ENCODE measurements at regions not wholly inside any gene's neighbourhood (a gene's known extent, or its start where the extent isn't known, plus 50 kb on each side); places are given as distances from the start of the nearest gene placed in this dataset.

- TF ChIP-seq FOXP2 (optimal IDR thresholded peaks at IDR 0.05; ENCODE audit: borderline replicate concordance, extremely low read depth, extremely low read length, insufficient read depth) (no peak), POLR2AphosphoS5 (IDR thresholded peaks at IDR 0.05; ENCODE audit: low read depth, low read length) (no peak), SIN3A (IDR thresholded peaks at IDR 0.05; ENCODE audit: borderline replicate concordance, insufficient read depth, low read length) (no peak), REST (IDR thresholded peaks at IDR 0.05; ENCODE audit: insufficient read depth in 1 of 2, low read depth in 2 of 2, low read length in 2 of 2) (no peak), TAF1 (IDR thresholded peaks at IDR 0.05; ENCODE audit: borderline replicate concordance, insufficient read depth, low read length) (no peak)
These were observed 64.7 kb upstream of the FAT3 start for GRCh38 chr11:92159931-92160330.

- no peak for TF ChIP-seq TAF1 (IDR thresholded peaks at IDR 0.05; ENCODE audit: borderline replicate concordance, insufficient read depth, low read length)
- no peak for TF ChIP-seq FOXP2 (optimal IDR thresholded peaks at IDR 0.05; ENCODE audit: borderline replicate concordance, extremely low read depth, extremely low read length, insufficient read depth)
- TF ChIP-seq REST (IDR thresholded peaks at IDR 0.05; ENCODE audit: insufficient read depth in 1 of 2, low read depth in 2 of 2, low read length in 2 of 2) = no peak
- no peak for TF ChIP-seq SIN3A (IDR thresholded peaks at IDR 0.05; ENCODE audit: borderline replicate concordance, insufficient read depth, low read length)
- no peak for TF ChIP-seq POLR2AphosphoS5 (IDR thresholded peaks at IDR 0.05; ENCODE audit: low read depth, low read length)
These were observed 70.0 kb upstream of the FAT3 start for GRCh38 chr11:92154611-92155010.

GRCh38 chr11:92154110-92154509 lies 70.5 kb upstream of the FAT3 start:
- TF ChIP-seq REST (IDR thresholded peaks at IDR 0.05; ENCODE audit: insufficient read depth in 1 of 2, low read depth in 2 of 2, low read length in 2 of 2) (no peak), SIN3A (IDR thresholded peaks at IDR 0.05; ENCODE audit: borderline replicate concordance, insufficient read depth, low read length) (no peak), POLR2AphosphoS5 (IDR thresholded peaks at IDR 0.05; ENCODE audit: low read depth, low read length) (no peak), TAF1 (IDR thresholded peaks at IDR 0.05; ENCODE audit: borderline replicate concordance, insufficient read depth, low read length) (no peak), FOXP2 (optimal IDR thresholded peaks at IDR 0.05; ENCODE audit: borderline replicate concordance, extremely low read depth, extremely low read length, insufficient read depth) (no peak)

GRCh38 chr11:92153542-92153941 lies 71.1 kb upstream of the FAT3 start:
- TF ChIP-seq FOXP2 (optimal IDR thresholded peaks at IDR 0.05; ENCODE audit: borderline replicate concordance, extremely low read depth, extremely low read length, insufficient read depth) (no peak), REST (IDR thresholded peaks at IDR 0.05; ENCODE audit: insufficient read depth in 1 of 2, low read depth in 2 of 2, low read length in 2 of 2) (no peak), POLR2AphosphoS5 (IDR thresholded peaks at IDR 0.05; ENCODE audit: low read depth, low read length) (no peak)

- TF ChIP-seq REST (IDR thresholded peaks at IDR 0.05; ENCODE audit: insufficient read depth in 1 of 2, low read depth in 2 of 2, low read length in 2 of 2) (no peak), SIN3A (IDR thresholded peaks at IDR 0.05; ENCODE audit: borderline replicate concordance, insufficient read depth, low read length) (no peak), TAF1 (IDR thresholded peaks at IDR 0.05; ENCODE audit: borderline replicate concordance, insufficient read depth, low read length) (no peak), POLR2AphosphoS5 (IDR thresholded peaks at IDR 0.05; ENCODE audit: low read depth, low read length) (no peak), FOXP2 (optimal IDR thresholded peaks at IDR 0.05; ENCODE audit: borderline replicate concordance, extremely low read depth, extremely low read length, insufficient read depth) (no peak)
These were observed 72.4 kb upstream of the FAT3 start for GRCh38 chr11:92152245-92152644.
